SJCRH30 (cell line): ENCODE measurements at regions not wholly inside any gene's neighbourhood (a gene's known extent, or its start where the extent isn't known, plus 50 kb on each side); places are given as distances from the start of the nearest gene placed in this dataset.
"Not testable (repeated sequence)": the region's sequence is repeated elsewhere in the genome, so short reads cannot be mapped to it uniquely, and the experiment has no call there.

Source experiments
- DNase-seq, 2 experiments: peaks; one replicate each; pipeline ENCODE4 v3.0.0-alpha.2; 2015 to 2020
- H3K27ac ChIP-seq: fragments of 250-450 bp; sonication (Bioruptor Pico); 2 replicates; pipeline ENCODE4 v1.5.1; 2020; ENCODE audit warnings: mild to moderate bottlenecking, moderate library complexity
- H3K27me3 ChIP-seq: fragments of 250-450 bp; sonication (Bioruptor Pico); 2 replicates; pipeline ENCODE4 v1.5.1; 2020; ENCODE audit warnings: mild to moderate bottlenecking, moderate library complexity
- H3K36me3 ChIP-seq: fragments of 250-450 bp; sonication (Bioruptor Pico); 2 replicates; pipeline ENCODE4 v1.5.1; 2020; ENCODE audit warnings: mild to moderate bottlenecking, moderate library complexity
- H3K4me1 ChIP-seq: fragments of 250-450 bp; sonication (Bioruptor Pico); 2 replicates; pipeline ENCODE4 v1.5.1; 2020; ENCODE audit warnings: mild to moderate bottlenecking, moderate library complexity
- H3K4me3 ChIP-seq: fragments of 250-450 bp; sonication (Bioruptor Pico); 2 replicates; pipeline ENCODE4 v1.5.1; 2020; ENCODE audit warnings: mild to moderate bottlenecking, moderate library complexity
- H3K9me3 ChIP-seq: fragments of 250-450 bp; sonication (Bioruptor Pico); replicated peaks from 2 replicates; pipeline ENCODE4 v1.5.1; 2020; ENCODE audit warnings: mild to moderate bottlenecking, moderate library complexity

DNA sequence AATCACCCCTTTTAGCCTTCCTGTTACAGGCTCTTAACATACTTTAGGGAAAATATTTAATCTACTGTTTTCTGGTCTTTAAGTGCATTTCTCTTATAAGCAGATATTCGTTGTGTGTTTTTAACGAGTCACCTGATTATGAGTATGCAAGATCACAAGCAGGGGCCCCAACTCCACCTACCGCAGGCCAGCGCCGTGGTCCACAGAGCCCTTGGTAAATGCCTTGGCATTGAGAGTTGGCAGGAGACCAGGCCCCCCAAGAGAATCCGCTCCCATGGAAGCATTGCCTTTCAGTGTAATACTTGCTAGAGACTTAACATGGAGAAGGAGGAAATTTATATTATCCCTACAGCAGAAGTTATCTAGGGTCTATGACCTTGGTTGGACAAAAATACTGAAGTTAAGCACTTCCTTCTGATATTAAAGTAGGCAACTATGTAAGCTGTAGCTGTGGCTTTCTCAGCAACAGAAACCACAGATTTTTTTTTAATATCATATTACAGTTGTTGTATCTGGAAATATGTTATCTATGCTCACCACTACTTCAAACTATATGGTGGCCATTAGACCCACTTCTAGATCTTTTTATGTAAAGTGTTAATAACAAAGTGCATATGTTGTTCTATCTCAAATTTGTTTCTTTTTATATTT lies 241.8 kb upstream of the MGAT5 start:
- DNase-seq, result peak in 1 of 2 experiments; percentile 7
- Histone ChIP-seq H3K27me3 (peaks cover 4% of the 10 kb centered on the region; the same call in 1 of the 2 replicates), H3K4me1 (no peaks in the 10 kb centered on the region), H3K9me3 (no peaks in the 10 kb centered on the region), H3K4me3 (no peak overlapping the region), H3K27ac (no peak overlapping the region), H3K36me3 (no peaks in the 10 kb centered on the region)

DNA sequence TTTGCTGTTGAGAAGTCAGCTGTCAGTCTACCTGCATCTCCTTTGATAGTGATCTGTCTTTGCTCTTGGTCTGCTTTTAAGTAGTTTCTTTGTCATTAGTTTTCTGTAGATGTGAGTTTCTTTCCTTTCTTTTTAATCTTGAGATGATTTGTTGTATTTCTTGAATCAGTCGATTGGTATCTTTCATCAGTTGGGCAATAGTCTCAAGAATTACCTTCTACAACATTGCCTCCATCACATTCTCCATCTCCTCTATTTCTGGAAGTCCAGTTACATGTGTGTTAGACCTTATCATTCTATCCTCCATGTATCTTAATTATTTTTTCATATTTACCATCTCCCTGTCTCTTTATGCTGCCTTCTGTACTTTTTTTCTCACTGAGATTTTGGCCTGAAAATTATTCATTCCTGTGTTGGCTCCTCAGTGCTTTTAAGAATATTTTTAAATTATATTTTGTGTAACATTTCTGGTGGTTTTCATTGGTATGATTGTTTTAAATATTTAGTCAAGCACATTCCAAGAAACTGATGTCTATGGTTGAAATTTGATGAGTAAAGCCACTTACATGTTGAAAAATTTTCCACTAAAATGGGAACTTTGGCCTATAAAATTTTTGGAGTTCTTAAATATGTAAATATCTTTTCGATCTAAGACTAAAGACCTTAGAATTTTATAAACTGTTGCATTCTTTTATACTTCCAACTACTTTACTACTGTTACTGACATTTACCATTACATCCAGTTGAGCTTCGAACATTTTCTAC lies 239.5 kb upstream of the MGAT5 start:
- no peak for DNase-seq

DNA sequence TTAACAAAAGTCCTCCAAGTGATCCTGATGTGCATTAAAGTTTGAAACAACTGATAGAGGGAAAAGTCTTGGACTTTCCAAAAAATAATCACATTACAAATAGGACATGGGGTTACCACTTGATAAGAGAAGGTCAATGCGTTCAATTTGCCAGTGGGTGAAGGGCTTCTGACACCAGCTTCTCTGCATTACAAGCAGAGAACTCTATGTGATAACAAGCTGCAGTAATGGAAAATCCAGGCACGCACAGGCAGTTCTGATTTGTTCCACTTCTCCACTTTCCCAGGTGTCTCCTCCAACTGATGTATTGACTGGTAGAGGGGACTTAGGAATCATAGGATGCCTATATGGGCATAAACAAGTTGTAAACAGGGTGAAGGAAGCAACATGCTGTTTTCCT lies 234.0 kb upstream of the MGAT5 start:
- Histone ChIP-seq H3K4me1 (0 out of 2 replicates have a peak, but pooled peaks cover 2% of the 10 kb centered on the region), H3K27me3 (no peaks in the 10 kb centered on the region), H3K4me3 (no peak overlapping the region), H3K9me3 (no peaks in the 10 kb centered on the region), H3K36me3 (no peaks in the 10 kb centered on the region), H3K27ac (no peak overlapping the region)
- DNase-seq, result peak in 1 of 2 experiments; percentile 7

More for the DNA sequence above, 239.5 kb upstream of the MGAT5 start:
- Histone ChIP-seq H3K27ac (no peak overlapping the region), H3K27me3 (0 out of 2 replicates have a peak, but pooled peaks cover 4% of the 10 kb centered on the region), H3K4me3 (no peak overlapping the region), H3K36me3 (no peaks in the 10 kb centered on the region), H3K9me3 (no peaks in the 10 kb centered on the region), H3K4me1 (no peaks in the 10 kb centered on the region)

DNA sequence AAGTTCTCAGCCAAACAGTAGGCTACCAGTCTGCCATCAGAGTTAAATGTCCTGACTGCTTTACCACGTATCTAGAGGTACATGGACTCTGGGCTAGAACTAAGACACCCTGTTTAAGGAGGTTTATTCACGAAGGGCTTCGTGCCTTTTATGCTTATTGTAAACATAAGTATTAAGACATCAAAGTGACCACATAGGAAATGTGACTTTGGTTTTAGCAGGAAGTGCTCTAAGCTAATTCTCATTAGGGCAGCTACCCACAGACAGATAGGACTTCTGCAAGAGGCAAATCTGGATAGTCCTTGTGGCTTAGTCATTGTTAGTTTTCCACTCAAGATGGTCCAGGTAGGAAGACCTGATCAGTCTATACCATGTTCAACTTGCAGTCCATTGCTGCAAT lies 233.3 kb upstream of the MGAT5 start:
- Histone ChIP-seq H3K27me3 (peaks cover 2% of the 10 kb centered on the region; the same call in 1 of the 2 replicates), H3K4me1 (0 out of 2 replicates have a peak, but pooled peaks cover 2% of the 10 kb centered on the region), H3K36me3 (no peaks in the 10 kb centered on the region), H3K27ac (no peak overlapping the region), H3K4me3 (no peak overlapping the region), H3K9me3 (no peaks in the 10 kb centered on the region)
- no peak for DNase-seq

DNA sequence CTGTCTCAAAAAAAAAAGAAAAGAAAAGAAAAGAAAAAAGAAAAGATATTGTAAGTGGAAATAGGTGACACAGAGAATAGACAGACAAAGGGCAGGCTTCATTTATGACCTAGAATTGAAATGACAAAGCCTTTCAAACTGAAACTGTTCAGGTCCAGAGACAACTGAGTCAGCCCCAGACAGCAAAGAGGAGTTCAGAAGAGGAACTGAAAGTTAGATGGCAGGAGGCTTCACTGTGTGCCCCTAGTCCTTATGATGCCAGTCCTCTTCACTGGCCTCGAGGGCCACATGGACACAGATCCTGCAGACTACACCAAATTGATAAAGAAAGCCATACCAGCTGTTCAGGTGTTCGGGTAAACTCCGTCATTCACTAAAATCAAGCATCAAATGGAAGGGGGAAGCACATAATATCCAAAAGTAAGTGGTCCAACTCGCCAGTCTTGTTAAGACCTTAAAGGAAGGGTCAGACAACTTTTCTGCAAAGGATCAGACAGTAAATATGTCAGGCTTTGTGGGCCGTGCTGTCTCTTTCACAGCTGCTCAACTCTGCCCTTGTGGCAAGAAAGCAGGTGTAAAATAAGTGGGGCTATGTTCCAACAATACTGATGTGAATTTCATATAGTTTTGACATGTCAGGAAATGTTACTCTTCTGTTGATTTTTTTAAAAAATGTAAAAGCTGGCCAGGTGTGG lies 231.9 kb upstream of the MGAT5 start:
- Histone ChIP-seq H3K4me1 (0 out of 2 replicates have a peak, but pooled peaks cover 2% of the 10 kb centered on the region), H3K27ac (no peak overlapping the region), H3K9me3 (no peaks in the 10 kb centered on the region), H3K36me3 (no peaks in the 10 kb centered on the region), H3K4me3 (no peak overlapping the region), H3K27me3 (peaks cover 2% of the 10 kb centered on the region; the same call in 1 of the 2 replicates)
- DNase-seq, result no peak

DNA sequence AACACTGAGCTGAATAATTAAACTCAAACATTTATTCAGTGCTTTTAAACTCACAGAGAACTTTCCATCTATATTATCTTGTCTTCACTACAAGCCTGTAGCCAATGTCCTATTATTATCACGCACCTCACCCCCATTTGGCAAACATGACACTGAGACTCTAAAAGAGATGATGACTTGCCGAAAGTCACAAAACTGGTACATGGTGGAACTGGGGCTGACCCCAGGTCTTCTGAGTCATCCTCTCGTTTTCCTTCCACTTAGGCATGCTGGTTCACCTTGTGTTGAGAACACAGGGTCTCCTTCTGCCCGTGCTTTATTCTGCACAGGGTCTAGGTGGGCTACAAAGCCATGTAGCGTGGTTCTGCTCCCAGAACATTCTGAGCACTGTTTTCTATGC lies 230.0 kb upstream of the MGAT5 start:
- Histone ChIP-seq H3K4me3 (no peak overlapping the region), H3K9me3 (no peaks in the 10 kb centered on the region), H3K27me3 (peaks cover 2% of the 10 kb centered on the region; the same call in 1 of the 2 replicates), H3K36me3 (no peaks in the 10 kb centered on the region), H3K4me1 (0 out of 2 replicates have a peak, but pooled peaks cover 2% of the 10 kb centered on the region), H3K27ac (no peak overlapping the region)
- no peak for DNase-seq

DNA sequence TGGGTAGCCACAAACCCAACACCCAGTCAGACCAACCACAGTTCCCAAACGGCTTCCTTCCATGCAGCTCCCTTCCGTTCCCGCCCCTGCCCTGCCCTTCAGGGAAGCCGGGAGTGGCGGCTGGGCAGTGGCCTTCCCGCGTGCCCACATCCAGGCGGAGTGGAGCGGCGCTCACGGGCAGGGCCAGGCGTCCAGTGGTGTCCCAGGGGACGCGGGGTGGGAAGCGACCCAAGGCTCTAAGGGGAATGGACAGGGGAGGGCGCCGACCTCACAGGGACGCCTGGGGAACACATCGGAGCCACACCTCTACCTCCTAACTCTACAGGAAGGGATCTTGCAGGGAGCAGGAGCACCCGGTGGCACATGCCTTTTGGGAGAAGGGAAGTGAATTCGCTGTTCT lies 225.9 kb upstream of the MGAT5 start:
- Histone ChIP-seq H3K27ac (no peak overlapping the region), H3K36me3 (no peaks in the 10 kb centered on the region), H3K4me1 (no peaks in the 10 kb centered on the region), H3K27me3 (peaks cover 7% of the 10 kb centered on the region; the same call in 1 of the 2 replicates), H3K4me3 (no peak overlapping the region), H3K9me3 (no peaks in the 10 kb centered on the region)
- DNase-seq, result no peak

DNA sequence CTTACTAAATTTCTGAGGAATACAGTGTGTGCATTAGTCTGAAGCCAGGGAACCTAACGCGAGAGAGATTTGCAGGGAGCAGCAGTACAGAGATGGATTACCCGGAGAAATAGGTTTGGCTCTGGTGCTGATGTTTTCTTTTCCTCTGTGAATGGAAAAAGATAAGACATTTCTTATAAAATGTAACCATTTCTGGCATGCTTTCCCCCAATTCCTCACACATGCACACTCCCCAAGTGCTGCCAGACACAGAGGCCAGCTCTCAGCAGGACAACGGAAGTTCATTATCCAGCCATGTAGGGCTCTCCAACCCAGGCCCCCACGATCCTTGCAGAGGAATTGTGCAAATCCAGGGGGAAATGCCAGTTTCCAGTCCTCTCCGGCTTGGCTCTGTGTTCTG lies 224.5 kb upstream of the MGAT5 start:
- Histone ChIP-seq H3K4me1 (no peaks in the 10 kb centered on the region), H3K4me3 (no peak overlapping the region), H3K36me3 (no peaks in the 10 kb centered on the region), H3K9me3 (no peaks in the 10 kb centered on the region), H3K27me3 (peaks cover 7% of the 10 kb centered on the region; the same call in 1 of the 2 replicates), H3K27ac (no peak overlapping the region)
- DNase-seq, result no peak

DNA sequence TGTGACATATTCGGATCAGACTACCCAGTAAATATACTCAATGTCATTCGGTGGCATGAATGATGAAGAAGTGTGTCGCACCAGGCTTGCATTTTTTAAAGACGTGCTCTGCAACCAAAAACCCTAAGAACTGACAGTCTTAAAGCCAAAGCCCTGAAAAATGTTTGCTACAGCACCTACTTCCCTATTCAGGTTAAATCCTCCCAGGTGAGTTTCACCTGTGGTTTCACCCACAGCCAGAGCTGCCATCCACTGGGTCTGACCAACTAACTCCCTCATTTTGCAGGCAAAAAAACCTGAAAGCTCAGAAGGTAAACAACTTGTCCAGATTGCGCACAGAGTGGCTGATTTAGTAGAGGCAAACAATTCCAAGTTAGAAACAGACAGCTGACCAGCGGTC lies 222.3 kb upstream of the MGAT5 start:
- DNase-seq, result no peak
- Histone ChIP-seq H3K36me3 (no peaks in the 10 kb centered on the region), H3K27ac (no peak overlapping the region), H3K4me3 (no peak overlapping the region), H3K9me3 (no peaks in the 10 kb centered on the region), H3K4me1 (no peaks in the 10 kb centered on the region), H3K27me3 (peaks cover 5% of the 10 kb centered on the region; the same call in 1 of the 2 replicates)

DNA sequence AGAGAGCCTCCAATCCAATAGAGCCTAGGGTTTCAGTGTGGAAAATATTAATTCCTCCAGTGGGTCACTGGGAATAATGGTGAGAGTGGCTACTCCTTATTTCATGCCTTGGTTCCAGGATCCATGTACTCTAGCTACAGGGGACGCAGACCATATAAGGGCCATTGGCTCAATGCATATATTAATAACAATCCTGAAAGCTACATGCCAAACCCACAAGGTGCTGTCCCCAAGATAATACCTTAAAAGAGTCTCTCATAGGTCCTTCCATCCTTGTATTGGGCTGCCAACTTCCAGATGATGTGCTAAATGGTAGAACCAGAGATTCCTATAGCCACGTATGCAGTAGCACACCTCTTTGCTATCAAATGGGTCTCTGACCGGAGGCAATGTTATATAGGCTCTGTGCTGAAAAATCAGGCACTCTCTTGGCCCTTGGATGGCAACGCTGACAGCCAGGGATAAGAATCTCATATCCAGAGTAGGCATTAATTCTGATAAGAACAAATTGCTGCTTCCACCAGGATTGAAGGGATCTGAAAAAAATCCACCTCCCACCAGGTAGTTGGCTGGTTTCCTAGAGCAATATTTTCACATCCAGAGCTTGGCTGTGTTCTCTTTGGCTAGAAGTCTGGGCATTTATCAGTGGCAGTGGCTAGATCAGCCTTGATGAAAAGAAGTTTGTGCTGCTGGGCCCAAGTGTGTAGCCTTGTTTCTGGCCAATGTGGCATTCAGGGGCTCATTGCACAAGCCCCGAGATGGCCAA lies 218.1 kb upstream of the MGAT5 start:
- Histone ChIP-seq H3K27ac (no peak overlapping the region), H3K9me3 (no peaks in the 10 kb centered on the region)
- DNase-seq, result no peak

DNA sequence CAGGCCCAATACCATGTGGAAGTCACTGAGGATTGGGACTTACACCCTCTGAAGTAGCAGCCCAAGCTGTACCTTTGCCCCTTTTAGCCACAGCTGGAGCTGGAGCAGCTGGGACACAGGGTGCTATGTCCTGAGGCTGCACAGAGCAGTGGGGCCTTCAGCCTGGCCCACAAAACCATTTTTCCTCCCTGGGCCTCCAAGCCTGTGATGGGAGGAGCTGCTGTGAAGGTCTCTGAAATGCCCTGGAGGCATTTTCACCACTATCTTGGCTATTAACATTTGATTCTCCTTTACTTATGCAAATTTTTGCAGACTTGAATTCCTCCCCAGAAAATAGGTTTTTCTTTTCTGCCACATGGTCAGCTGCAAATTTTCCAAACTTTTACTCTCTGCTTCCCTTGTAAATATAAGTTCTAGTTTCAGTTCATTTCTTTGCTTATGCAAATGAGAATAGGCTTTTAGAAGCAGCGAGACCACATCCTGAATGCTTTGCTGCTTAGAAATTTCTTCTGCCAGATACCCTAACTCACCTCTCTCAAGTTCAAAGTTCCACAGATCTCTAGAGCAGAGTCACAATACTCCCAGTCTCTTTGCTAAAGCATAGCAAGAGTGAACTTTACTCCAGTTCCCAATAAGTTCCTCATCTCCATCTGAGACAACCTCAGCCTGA lies 213.8 kb upstream of the MGAT5 start:
- Histone ChIP-seq H3K9me3 (no peaks in the 10 kb centered on the region), H3K36me3 (no peaks in the 10 kb centered on the region), H3K4me1 (no peaks in the 10 kb centered on the region), H3K4me3 (no peak overlapping the region), H3K27ac (no peak overlapping the region), H3K27me3 (no peaks in the 10 kb centered on the region; the same call in 1 of the 2 replicates)
- DNase-seq, result no peak

More for the DNA sequence above, 218.1 kb upstream of the MGAT5 start:
- no peak overlapping the region for H3K4me3 ChIP-seq
- no peaks in the 10 kb centered on the region for H3K36me3 ChIP-seq
- H3K27me3 ChIP-seq, result no peaks in the 10 kb centered on the region; the same call in 1 of the 2 replicates
- H3K4me1 ChIP-seq, result no peaks in the 10 kb centered on the region

DNA sequence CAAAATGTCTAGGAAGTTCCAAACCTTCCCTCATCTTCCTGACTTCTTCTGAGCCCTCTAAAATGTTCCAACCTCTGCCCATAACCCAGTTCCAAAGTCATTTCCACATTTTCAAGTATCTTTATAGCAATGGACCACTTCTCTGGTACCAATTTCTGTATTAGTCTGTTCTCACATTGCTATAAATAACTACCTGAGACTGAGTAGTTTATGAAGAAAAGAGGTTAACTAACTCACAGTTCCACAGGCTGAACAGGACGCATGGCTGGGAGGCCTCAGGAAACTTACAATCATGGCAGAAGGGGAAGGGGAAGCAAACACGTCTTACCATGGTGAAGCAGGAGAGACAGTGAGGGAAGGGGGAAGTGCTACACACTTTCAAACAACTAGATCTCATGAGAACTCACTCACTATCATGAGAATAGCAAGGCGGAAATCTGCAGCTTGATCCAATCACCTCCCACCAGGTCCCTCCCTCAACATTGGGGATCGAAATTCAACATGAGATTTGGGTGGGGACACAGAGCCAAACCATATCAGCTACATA lies 213.2 kb upstream of the MGAT5 start:
- H3K27me3 ChIP-seq, H3K36me3 ChIP-seq, H3K27ac ChIP-seq, H3K9me3 ChIP-seq, H3K4me3 ChIP-seq, DNase-seq, H3K4me1 ChIP-seq: not testable (repeated sequence)

DNA sequence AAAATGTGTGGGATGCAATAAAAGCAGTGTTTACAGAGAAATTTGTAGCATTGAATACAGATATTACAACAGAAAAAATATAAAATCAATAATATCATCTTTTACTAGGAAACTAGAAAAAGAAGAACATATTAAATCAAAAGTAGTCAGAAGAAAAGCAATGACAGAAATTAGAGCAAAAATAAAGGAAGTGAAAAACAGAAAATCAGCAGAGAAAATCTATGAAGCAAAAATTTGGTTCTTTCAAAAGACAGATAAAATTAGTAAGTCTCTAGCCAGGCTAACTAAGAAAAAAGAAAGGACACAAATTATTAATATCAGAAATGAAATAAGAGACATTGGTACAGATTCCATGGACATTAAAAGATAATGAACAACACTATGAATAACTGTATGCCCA lies 212.0 kb upstream of the MGAT5 start:
- no peak overlapping the region for H3K27ac ChIP-seq

DNA sequence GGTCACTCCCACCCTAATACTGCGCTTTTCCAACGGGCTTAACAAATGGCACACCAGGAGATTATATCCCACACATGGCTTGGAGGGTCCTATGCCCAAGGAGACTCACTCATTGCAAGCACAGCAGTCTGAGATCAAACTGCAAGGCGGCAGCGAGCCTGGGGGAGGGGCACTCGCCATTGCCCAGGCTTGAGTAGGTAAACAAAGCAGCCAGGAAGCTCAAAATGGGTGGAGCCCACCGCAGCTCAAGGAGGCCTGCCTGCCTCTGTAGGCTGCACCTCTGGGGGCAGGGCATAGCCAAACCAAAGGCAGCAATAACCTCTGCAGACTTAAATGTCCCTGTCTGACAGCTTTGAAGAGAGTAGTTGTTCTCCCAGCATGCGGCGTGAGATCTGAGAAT lies 210.8 kb upstream of the MGAT5 start:
- not testable (repeated sequence) for H3K4me1 ChIP-seq

More for the DNA sequence above, 212.0 kb upstream of the MGAT5 start:
- H3K36me3 ChIP-seq, result no peaks in the 10 kb centered on the region
- no peaks in the 10 kb centered on the region for H3K4me1 ChIP-seq
- H3K4me3 ChIP-seq, result no peak overlapping the region
- no peaks in the 10 kb centered on the region for H3K9me3 ChIP-seq
- DNase-seq, result no peak
- H3K27me3 ChIP-seq, result no peaks in the 10 kb centered on the region; the same call in 1 of the 2 replicates

More for the DNA sequence above, 210.8 kb upstream of the MGAT5 start:
- not testable (repeated sequence) for H3K4me3 ChIP-seq, H3K27me3 ChIP-seq, DNase-seq, H3K9me3 ChIP-seq, H3K36me3 ChIP-seq, H3K27ac ChIP-seq
